ENCODE measurements at regions not wholly inside any gene's neighbourhood (a gene's known extent, or its start where the extent isn't known, plus 50 kb on each side); places are given as distances from the start of the nearest gene placed in this dataset.

DNA sequence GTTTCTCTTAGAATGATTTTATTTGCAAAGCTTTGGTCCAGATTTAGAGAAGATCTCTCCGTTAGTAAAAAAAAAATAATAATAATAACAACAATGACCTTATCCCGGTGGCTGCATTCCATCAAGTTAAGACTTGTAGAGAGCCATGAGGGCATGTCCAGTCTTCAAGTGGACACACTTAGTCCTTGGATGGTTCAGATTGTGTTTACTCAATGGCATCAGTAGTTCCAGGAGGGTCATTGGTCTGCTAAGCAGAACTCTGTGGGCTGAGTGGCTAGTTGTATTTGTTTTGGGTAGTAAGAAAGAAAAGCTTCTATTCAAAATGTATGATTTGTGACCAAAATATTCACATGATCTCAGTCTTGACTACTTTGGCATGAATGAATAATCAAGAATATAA is 116.3 kb upstream of the UBE2E2 start:
- TF ChIP-seq POLR2A (IDR thresholded peaks at IDR 0.05), result no peak
- TF ChIP-seq, protein P1, sequence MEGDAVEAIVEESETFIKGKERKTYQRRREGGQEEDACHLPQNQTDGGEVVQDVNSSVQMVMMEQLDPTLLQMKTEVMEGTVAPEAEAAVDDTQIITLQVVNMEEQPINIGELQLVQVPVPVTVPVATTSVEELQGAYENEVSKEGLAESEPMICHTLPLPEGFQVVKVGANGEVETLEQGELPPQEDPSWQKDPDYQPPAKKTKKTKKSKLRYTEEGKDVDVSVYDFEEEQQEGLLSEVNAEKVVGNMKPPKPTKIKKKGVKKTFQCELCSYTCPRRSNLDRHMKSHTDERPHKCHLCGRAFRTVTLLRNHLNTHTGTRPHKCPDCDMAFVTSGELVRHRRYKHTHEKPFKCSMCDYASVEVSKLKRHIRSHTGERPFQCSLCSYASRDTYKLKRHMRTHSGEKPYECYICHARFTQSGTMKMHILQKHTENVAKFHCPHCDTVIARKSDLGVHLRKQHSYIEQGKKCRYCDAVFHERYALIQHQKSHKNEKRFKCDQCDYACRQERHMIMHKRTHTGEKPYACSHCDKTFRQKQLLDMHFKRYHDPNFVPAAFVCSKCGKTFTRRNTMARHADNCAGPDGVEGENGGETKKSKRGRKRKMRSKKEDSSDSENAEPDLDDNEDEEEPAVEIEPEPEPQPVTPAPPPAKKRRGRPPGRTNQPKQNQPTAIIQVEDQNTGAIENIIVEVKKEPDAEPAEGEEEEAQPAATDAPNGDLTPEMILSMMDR (IDR thresholded peaks at IDR 0.05), result no peak
